WTC11 (cell line): ENCODE measurements at regions not wholly inside any gene's neighbourhood (a gene's known extent, or its start where the extent isn't known, plus 50 kb on each side); places are given as distances from the start of the nearest gene placed in this dataset.

Experiments used
- ATAC-seq: fragments of 200-7000 bp; cut with Tn5 transposase; 2 replicates; pipeline ENCODE4 v1.10.0; 2021; ENCODE audit warnings: mild to moderate bottlenecking, moderate library complexity
- CTCF ChIA-PET: fragments of 300-600 bp; sonication (Branson Sonifier 250); formaldehyde crosslinking; loops from one replicate; lab custom pipeline; 2021; ENCODE audit warnings: antibody characterized with exemption; lab: Charles Lee
- POLR2A ChIA-PET: fragments of 350-600 bp; sonication (Branson Sonifier 250); formaldehyde crosslinking; loops from one replicate; lab custom pipeline; 2021; ENCODE audit warnings: antibody characterized with exemption; lab: Charles Lee
- DNase-seq: peaks from one replicate; pipeline ENCODE4 v3.0.0; 2021; ENCODE audit warnings: low spot score
- H3K27ac Mint-ChIP-seq: 2 replicates; pipeline ENCODE4 v1.8.0; 2021; ENCODE audit warnings: mixed read lengths
- H3K27me3 Mint-ChIP-seq: 2 replicates; pipeline ENCODE4 v1.8.0; 2021; ENCODE audit warnings: low read depth, mild to moderate bottlenecking, moderate library complexity, mixed read lengths
- H3K36me3 Mint-ChIP-seq: 2 replicates; pipeline ENCODE4 v1.8.0; 2021; ENCODE audit warnings: mixed read lengths
- H3K4me1 Mint-ChIP-seq: 2 replicates; pipeline ENCODE4 v1.8.0; 2022; ENCODE audit warnings: mixed read lengths
- H3K4me3 Mint-ChIP-seq: 2 replicates; pipeline ENCODE4 v1.8.0; 2021; ENCODE audit warnings: mild to moderate bottlenecking, moderate library complexity, mixed read lengths
- H3K9me3 Mint-ChIP-seq: 2 replicates; pipeline ENCODE4 v1.8.0; 2021; ENCODE audit warnings: mixed read lengths
- AR ChIP-seq: fragments of 250-450 bp; sonication (Bioruptor Pico); IDR thresholded peaks from 2 replicates; pipeline ENCODE4 v1.9.0; 2021; ENCODE audit warnings: mild to moderate bottlenecking
- ARID4B ChIP-seq: sonication (generic); formaldehyde crosslinking; IDR thresholded peaks from 2 replicates; pipeline ENCODE4 v1.8.0; 2023; ENCODE audit warnings: missing genetic modification reagents, mild to moderate bottlenecking, borderline replicate concordance
- CBFB ChIP-seq: sonication (generic); formaldehyde crosslinking; IDR thresholded peaks from 2 replicates; pipeline ENCODE4 v1.8.1; 2022; ENCODE audit warnings: mild to moderate bottlenecking, low read depth, missing genetic modification reagents
- CDX4 ChIP-seq: fragments of 250-450 bp; sonication (Bioruptor Pico); IDR thresholded peaks from 2 replicates; pipeline ENCODE4 v1.9.0; 2021; ENCODE audit warnings: moderate library complexity, mild to moderate bottlenecking, inconsistent platforms, borderline replicate concordance
- ESRRA ChIP-seq: sonication (generic); formaldehyde crosslinking; IDR thresholded peaks from 2 replicates; pipeline ENCODE4 v1.8.1; 2022; ENCODE audit warnings: mild to moderate bottlenecking, missing genetic modification reagents, borderline replicate concordance
- FOXP1 ChIP-seq: sonication (generic); formaldehyde crosslinking; IDR thresholded peaks from 2 replicates; pipeline ENCODE4 v1.8.0; 2022; ENCODE audit warnings: missing genetic modification reagents, mild to moderate bottlenecking, moderate library complexity, borderline replicate concordance
- NR3C1 ChIP-seq: sonication (generic); formaldehyde crosslinking; conservative IDR thresholded peaks from 2 replicates; pipeline ENCODE4 v1.8.1; 2023; ENCODE audit warnings: low read depth, mild to moderate bottlenecking, missing genetic modification reagents
- OVOL2 ChIP-seq: fragments of 250-450 bp; sonication (Bioruptor Pico); IDR thresholded peaks from 2 replicates; pipeline ENCODE4 v1.9.0; 2021; ENCODE audit warnings: mild to moderate bottlenecking, borderline replicate concordance
- SMAD4 ChIP-seq: sonication (generic); formaldehyde crosslinking; IDR thresholded peaks from 2 replicates; pipeline ENCODE4 v1.8.0; 2022; ENCODE audit warnings: mild to moderate bottlenecking, missing genetic modification reagents
- TP53 ChIP-seq: sonication (generic); formaldehyde crosslinking; IDR thresholded peaks from 2 replicates; pipeline ENCODE4 v1.8.1; 2023; ENCODE audit warnings: mild to moderate bottlenecking, missing genetic modification reagents
- ZNF138 ChIP-seq: sonication (generic); formaldehyde crosslinking; conservative IDR thresholded peaks from 2 replicates; pipeline ENCODE4 v1.8.1; 2022; ENCODE audit warnings: mild to moderate bottlenecking, moderate library complexity, missing genetic modification reagents
- ZNF396 ChIP-seq: fragments of 250-450 bp; sonication (Bioruptor Pico); IDR thresholded peaks from 2 replicates; pipeline ENCODE4 v1.8.0; 2021; ENCODE audit warnings: mild to moderate bottlenecking, moderate library complexity, borderline replicate concordance
- ZNF671 ChIP-seq: fragments of 250-450 bp; sonication (Bioruptor Pico); IDR thresholded peaks from 2 replicates; pipeline ENCODE4 v1.8.0; 2021; ENCODE audit warnings: mild to moderate bottlenecking
- TF ChIP-seq, protein P1 (sequence below): sonication (generic); formaldehyde crosslinking; IDR thresholded peaks from 2 replicates; pipeline ENCODE4 v1.8.0; 2022; ENCODE audit warnings: mild to moderate bottlenecking, missing genetic modification reagents
- TF ChIP-seq, protein P2 (sequence below): fragments of 250-450 bp; sonication (Bioruptor Pico); IDR thresholded peaks from 2 replicates; pipeline ENCODE4 v1.9.0; 2021; ENCODE audit warnings: mild to moderate bottlenecking
- TF ChIP-seq, protein P3 (sequence below): fragments of 250-450 bp; sonication (Bioruptor Pico); IDR thresholded peaks from 2 replicates; pipeline ENCODE4 v1.9.0; 2021; ENCODE audit warnings: mild to moderate bottlenecking, borderline replicate concordance
- TF ChIP-seq, protein P4 (sequence below): sonication (generic); formaldehyde crosslinking; IDR thresholded peaks from 2 replicates; pipeline ENCODE4 v1.8.1; 2022; ENCODE audit warnings: missing genetic modification reagents, borderline replicate concordance

DNA sequence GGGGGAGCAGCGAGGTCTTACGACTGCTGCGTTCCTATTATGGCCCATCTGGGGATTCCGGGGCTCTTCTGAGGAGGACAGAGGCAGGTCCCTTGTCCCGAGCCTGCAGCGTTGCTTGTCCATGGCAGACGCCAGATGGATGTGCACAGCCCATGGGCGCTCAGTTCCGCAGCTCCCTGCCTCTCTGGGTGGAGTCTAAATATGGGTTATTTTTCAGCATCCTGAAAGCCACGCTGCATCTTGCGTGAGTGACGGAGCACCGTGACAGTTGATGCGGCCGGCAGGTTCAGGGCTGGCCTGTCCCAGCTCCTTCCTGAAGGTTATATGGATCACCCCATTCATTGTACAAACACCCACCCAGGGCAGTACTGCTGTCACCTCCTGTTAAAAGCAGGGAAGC, 1169.4 kb downstream of the BRD1 start:
- H3K27ac Mint-ChIP-seq, result no peak overlapping the region

DNA sequence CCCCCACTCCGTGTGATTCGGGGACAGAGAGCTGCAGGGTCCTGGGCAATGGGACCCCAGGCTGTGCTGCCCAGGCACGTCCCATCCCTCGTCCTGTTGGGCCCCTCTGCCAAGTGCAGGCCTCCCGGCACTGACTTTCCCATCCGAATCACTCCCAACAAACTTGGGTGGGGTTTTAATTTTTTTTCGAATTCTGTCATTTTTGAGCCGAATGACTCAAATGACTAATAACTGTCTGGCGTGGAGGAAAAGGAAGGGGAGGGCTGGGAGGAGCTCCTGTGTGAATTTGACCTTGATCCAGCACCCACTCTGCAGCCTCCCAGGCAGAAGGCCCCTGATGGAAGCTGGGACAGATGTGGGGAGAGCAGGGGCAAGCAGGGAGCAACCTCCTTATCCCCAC, 1173.2 kb downstream of the BRD1 start:
- ATAC-seq, result no peak
- no peak for DNase-seq
- no peak overlapping the region for H3K27ac Mint-ChIP-seq
- H3K36me3 Mint-ChIP-seq, result no peaks in the 10 kb centered on the region; the same call in 1 of the 2 replicates
- no peaks in the 10 kb centered on the region for H3K27me3 Mint-ChIP-seq
- H3K9me3 Mint-ChIP-seq, result no peaks in the 10 kb centered on the region
- TF ChIP-seq, protein P1, sequence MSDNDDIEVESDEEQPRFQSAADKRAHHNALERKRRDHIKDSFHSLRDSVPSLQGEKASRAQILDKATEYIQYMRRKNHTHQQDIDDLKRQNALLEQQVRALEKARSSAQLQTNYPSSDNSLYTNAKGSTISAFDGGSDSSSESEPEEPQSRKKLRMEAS (CRISPR knock-in tag), result no peak
- ChIA-PET CTCF (no interaction called here), POLR2A (no interaction called here)
- H3K4me3 Mint-ChIP-seq, result no peak overlapping the region
- no peaks in the 10 kb centered on the region for H3K4me1 Mint-ChIP-seq

More for the DNA sequence above, 1169.4 kb downstream of the BRD1 start:
- ATAC-seq (no peak), DNase-seq (no peak)
- POLR2A ChIA-PET, result no interaction called here
- Mint-ChIP-seq H3K36me3 (peaks cover 4% of the 10 kb centered on the region), H3K9me3 (peaks cover 5% of the 10 kb centered on the region), H3K4me1 (no peaks in the 10 kb centered on the region), H3K27me3 (no peaks in the 10 kb centered on the region), H3K4me3 (no peak overlapping the region)
- TF ChIP-seq CBFB (no peak), ARID4B (CRISPR knock-in tag) (no peak), ZNF138 (CRISPR knock-in tag) (no peak), OVOL2 (CRISPR knock-in tag) (no peak), AR (CRISPR knock-in tag) (no peak), CDX4 (CRISPR knock-in tag) (no peak), ZNF396 (CRISPR knock-in tag) (no peak), NR3C1 (no peak), FOXP1 (CRISPR knock-in tag) (no peak)
- TF ChIP-seq, protein P2, sequence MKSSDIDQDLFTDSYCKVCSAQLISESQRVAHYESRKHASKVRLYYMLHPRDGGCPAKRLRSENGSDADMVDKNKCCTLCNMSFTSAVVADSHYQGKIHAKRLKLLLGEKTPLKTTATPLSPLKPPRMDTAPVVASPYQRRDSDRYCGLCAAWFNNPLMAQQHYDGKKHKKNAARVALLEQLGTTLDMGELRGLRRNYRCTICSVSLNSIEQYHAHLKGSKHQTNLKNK, result no peak
- CTCF ChIA-PET, result interaction anchor here (0.6 kb wide), 1 partner anchor 36 kb away, joined by 3 read pairs; no protein-coding TSS in a partner anchor

GRCh38 chr22:48653929-48654328, 1173.7 kb downstream of the BRD1 start:
- ATAC-seq (no peak), DNase-seq (no peak)
- ChIA-PET CTCF (no interaction called here), POLR2A (no interaction called here)
- H3K27me3 Mint-ChIP-seq, result no peaks in the 10 kb centered on the region
- H3K36me3 Mint-ChIP-seq, result no peaks in the 10 kb centered on the region; the same call in 1 of the 2 replicates
- no peak overlapping the region for H3K4me3 Mint-ChIP-seq
- H3K27ac Mint-ChIP-seq, result no peak overlapping the region
- H3K9me3 Mint-ChIP-seq, result no peaks in the 10 kb centered on the region
- no peaks in the 10 kb centered on the region for H3K4me1 Mint-ChIP-seq
- TF ChIP-seq ESRRA (no peak), ZNF138 (CRISPR knock-in tag) (no peak), TP53 (CRISPR knock-in tag) (no peak), ZNF671 (CRISPR knock-in tag) (no peak), SMAD4 (CRISPR knock-in tag) (no peak)
- TF ChIP-seq, protein P3, sequence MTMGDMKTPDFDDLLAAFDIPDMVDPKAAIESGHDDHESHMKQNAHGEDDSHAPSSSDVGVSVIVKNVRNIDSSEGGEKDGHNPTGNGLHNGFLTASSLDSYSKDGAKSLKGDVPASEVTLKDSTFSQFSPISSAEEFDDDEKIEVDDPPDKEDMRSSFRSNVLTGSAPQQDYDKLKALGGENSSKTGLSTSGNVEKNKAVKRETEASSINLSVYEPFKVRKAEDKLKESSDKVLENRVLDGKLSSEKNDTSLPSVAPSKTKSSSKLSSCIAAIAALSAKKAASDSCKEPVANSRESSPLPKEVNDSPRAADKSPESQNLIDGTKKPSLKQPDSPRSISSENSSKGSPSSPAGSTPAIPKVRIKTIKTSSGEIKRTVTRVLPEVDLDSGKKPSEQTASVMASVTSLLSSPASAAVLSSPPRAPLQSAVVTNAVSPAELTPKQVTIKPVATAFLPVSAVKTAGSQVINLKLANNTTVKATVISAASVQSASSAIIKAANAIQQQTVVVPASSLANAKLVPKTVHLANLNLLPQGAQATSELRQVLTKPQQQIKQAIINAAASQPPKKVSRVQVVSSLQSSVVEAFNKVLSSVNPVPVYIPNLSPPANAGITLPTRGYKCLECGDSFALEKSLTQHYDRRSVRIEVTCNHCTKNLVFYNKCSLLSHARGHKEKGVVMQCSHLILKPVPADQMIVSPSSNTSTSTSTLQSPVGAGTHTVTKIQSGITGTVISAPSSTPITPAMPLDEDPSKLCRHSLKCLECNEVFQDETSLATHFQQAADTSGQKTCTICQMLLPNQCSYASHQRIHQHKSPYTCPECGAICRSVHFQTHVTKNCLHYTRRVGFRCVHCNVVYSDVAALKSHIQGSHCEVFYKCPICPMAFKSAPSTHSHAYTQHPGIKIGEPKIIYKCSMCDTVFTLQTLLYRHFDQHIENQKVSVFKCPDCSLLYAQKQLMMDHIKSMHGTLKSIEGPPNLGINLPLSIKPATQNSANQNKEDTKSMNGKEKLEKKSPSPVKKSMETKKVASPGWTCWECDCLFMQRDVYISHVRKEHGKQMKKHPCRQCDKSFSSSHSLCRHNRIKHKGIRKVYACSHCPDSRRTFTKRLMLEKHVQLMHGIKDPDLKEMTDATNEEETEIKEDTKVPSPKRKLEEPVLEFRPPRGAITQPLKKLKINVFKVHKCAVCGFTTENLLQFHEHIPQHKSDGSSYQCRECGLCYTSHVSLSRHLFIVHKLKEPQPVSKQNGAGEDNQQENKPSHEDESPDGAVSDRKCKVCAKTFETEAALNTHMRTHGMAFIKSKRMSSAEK (CRISPR knock-in tag), result no peak
- TF ChIP-seq, protein P4, sequence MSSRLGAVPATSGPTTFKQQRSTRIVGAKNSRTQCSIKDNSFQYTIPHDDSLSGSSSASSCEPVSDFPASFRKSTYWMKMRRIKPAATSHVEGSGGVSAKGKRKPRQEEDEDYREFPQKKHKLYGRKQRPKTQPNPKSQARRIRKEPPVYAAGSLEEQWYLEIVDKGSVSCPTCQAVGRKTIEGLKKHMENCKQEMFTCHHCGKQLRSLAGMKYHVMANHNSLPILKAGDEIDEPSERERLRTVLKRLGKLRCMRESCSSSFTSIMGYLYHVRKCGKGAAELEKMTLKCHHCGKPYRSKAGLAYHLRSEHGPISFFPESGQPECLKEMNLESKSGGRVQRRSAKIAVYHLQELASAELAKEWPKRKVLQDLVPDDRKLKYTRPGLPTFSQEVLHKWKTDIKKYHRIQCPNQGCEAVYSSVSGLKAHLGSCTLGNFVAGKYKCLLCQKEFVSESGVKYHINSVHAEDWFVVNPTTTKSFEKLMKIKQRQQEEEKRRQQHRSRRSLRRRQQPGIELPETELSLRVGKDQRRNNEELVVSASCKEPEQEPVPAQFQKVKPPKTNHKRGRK (CRISPR knock-in tag), result no peak
